Lung microvascular endothelial cell (primary cell): ENCODE measurements at regions not wholly inside any gene's neighbourhood (a gene's known extent, or its start where the extent isn't known, plus 50 kb on each side); places are given as distances from the start of the nearest gene placed in this dataset.
"Not testable (repeated sequence)": the region's sequence is repeated elsewhere in the genome, so short reads cannot be mapped to it uniquely, and the experiment has no call there.

Experiments
- DNase-seq, 2 donors: peaks; one replicate each; pipeline versions ENCODE4 v3.0.0 to v3.0.0-alpha.2; 2010; ENCODE audit warnings: low read depth in 2 of 2

- DNase-seq, result no peak
These were observed 591.6 kb downstream of the REEP3 start for GRCh38 chr10:64112701-64113355.

GRCh38 chr10:64113375-64113774, 592.2 kb downstream of the REEP3 start:
- DNase-seq, result no peak

- no peak for DNase-seq
These were observed 592.6 kb downstream of the REEP3 start for GRCh38 chr10:64113792-64114191.

- DNase-seq, result no peak
These were observed 594.3 kb downstream of the REEP3 start for GRCh38 chr10:64115471-64115870.

GRCh38 chr10:64115908-64116643, 594.9 kb downstream of the REEP3 start:
- peak in 1 of 2 donors; percentile 4 for DNase-seq

GRCh38 chr10:64116707-64117106, 595.5 kb downstream of the REEP3 start:
- DNase-seq, result no peak

- no peak for DNase-seq
These were observed 597.5 kb downstream of the REEP3 start for GRCh38 chr10:64118736-64119135.

GRCh38 chr10:64120301-64120980, 599.2 kb downstream of the REEP3 start:
- not testable (repeated sequence) for DNase-seq

GRCh38 chr10:64130152-64130551, 609.0 kb downstream of the REEP3 start:
- no peak for DNase-seq

GRCh38 chr10:64134676-64135075, 613.5 kb downstream of the REEP3 start:
- no peak for DNase-seq

- no peak for DNase-seq
These were observed 621.2 kb downstream of the REEP3 start for GRCh38 chr10:64142395-64142794.

- no peak for DNase-seq
These were observed 627.4 kb downstream of the REEP3 start for GRCh38 chr10:64148607-64149006.

GRCh38 chr10:64156166-64156565, 635.0 kb downstream of the REEP3 start:
- DNase-seq, result no peak

- no peak for DNase-seq
These were observed 637.4 kb downstream of the REEP3 start for GRCh38 chr10:64158551-64158950.

GRCh38 chr10:64159910-64160872, 639.0 kb downstream of the REEP3 start:
- DNase-seq, result no peak

GRCh38 chr10:64170791-64171190, 649.6 kb downstream of the REEP3 start:
- DNase-seq, result no peak

- DNase-seq, result no peak
These were observed 652.6 kb downstream of the REEP3 start for GRCh38 chr10:64173826-64174225.

GRCh38 chr10:64174666-64175255, 653.6 kb downstream of the REEP3 start:
- DNase-seq, result no peak

GRCh38 chr10:64175271-64175962, 654.2 kb downstream of the REEP3 start:
- no peak for DNase-seq

GRCh38 chr10:64182671-64183070, 661.5 kb downstream of the REEP3 start:
- no peak for DNase-seq
